Uterus (tissue), 2 donors: ENCODE measurements at regions not wholly inside any gene's neighbourhood (a gene's known extent, or its start where the extent isn't known, plus 50 kb on each side); places are given as distances from the start of the nearest gene placed in this dataset.

Experiments
- CTCF ChIP-seq, 4 experiments: fragments of 200-600 bp in 2 of 4; fragments of 450-650 bp in 2 of 4; sonication (generic) in 2 of 4; IDR thresholded peaks; one replicate each; pipeline ENCODE4 v1.5.1; 2016 to 2019; ENCODE audit warnings: antibody characterized with exemption in 4 of 4, mild to moderate bottlenecking in 2 of 4, moderate library complexity in 1 of 4
- POLR2A ChIP-seq, 2 donors: fragments of 450-650 bp; IDR thresholded peaks; one replicate each; pipeline ENCODE4 v1.6.1; 2016; ENCODE audit warnings: antibody characterized with exemption in 2 of 2, mild to moderate bottlenecking in 1 of 2, moderate library complexity in 1 of 2

- TF ChIP-seq CTCF (IDR thresholded peaks at IDR 0.05) (no peak), POLR2A (IDR thresholded peaks at IDR 0.05) (no peak)
These were observed 573.0 kb upstream of the ATXN7L3B start for GRCh38 chr12:73964641-73965040.
